Mesendoderm (in vitro differentiated cells): ENCODE measurements at regions not wholly inside any gene's neighbourhood (a gene's known extent, or its start where the extent isn't known, plus 50 kb on each side); places are given as distances from the start of the nearest gene placed in this dataset.

Experiments used
- DNase-seq: peaks from one replicate; pipeline ENCODE4 v3.0.0; 2013
- H2AK5ac ChIP-seq: 2 replicates; pipeline ENCODE4 v1.6.1; 2013; ENCODE audit warnings: low read length, inconsistent platforms
- H2BK120ac ChIP-seq: 2 replicates; pipeline ENCODE4 v1.6.1; 2013; ENCODE audit warnings: low read depth, mild to moderate bottlenecking, low read length, moderate library complexity, mixed read lengths
- H2BK15ac ChIP-seq: replicated peaks from 2 replicates; pipeline ENCODE4 v1.6.1; 2013; ENCODE audit warnings: low read depth, mild to moderate bottlenecking, moderate library complexity
- H2BK5ac ChIP-seq: 2 replicates; pipeline ENCODE4 v1.6.1; 2013; ENCODE audit warnings: low read length, inconsistent platforms
- H3K18ac ChIP-seq: 2 replicates; pipeline ENCODE4 v1.6.1; 2013; ENCODE audit warnings: mild to moderate bottlenecking, low read length, mixed read lengths
- H3K23ac ChIP-seq: one replicate; pipeline ENCODE4 v1.6.1; 2013; ENCODE audit warnings: low read length
- H3K27ac ChIP-seq: 2 replicates; pipeline ENCODE4 v1.5.1; 2013; ENCODE audit warnings: low read depth, mild to moderate bottlenecking, inconsistent platforms, low read length, moderate library complexity
- H3K27me3 ChIP-seq: 2 replicates; pipeline ENCODE4 v1.6.1; 2013; ENCODE audit warnings: low read length, control low read depth, mild to moderate bottlenecking, inconsistent platforms; ENCODE audit not compliant: insufficient read depth, poor library complexity
- H3K36me3 ChIP-seq: 2 replicates; pipeline ENCODE4 v1.6.1; 2013; ENCODE audit warnings: low read length, inconsistent platforms; ENCODE audit not compliant: control insufficient read depth, insufficient read depth
- H3K4ac ChIP-seq: one replicate; pipeline ENCODE4 v1.6.1; 2013; ENCODE audit warnings: low read depth, mild to moderate bottlenecking, low read length, moderate library complexity
- H3K4me1 ChIP-seq: 2 replicates; pipeline ENCODE4 v1.6.1; 2013; ENCODE audit warnings: low read depth, low read length, inconsistent platforms; ENCODE audit not compliant: control insufficient read depth
- H3K4me2 ChIP-seq: 2 replicates; pipeline ENCODE4 v1.6.1; 2013; ENCODE audit warnings: low read length
- H3K4me3 ChIP-seq: 2 replicates; pipeline ENCODE4 v1.5.1; 2013; ENCODE audit warnings: mild to moderate bottlenecking, low read length
- H3K56ac ChIP-seq: one replicate; pipeline ENCODE4 v1.6.1; 2013; ENCODE audit warnings: low read length
- H3K79me1 ChIP-seq: 2 replicates; pipeline ENCODE4 v1.6.1; 2013; ENCODE audit warnings: low read length, inconsistent platforms
- H3K79me2 ChIP-seq: 2 replicates; pipeline ENCODE4 v1.6.1; 2013; ENCODE audit warnings: mild to moderate bottlenecking, low read length; ENCODE audit not compliant: control insufficient read depth, insufficient read depth
- H3K9ac ChIP-seq: 2 replicates; pipeline ENCODE4 v1.6.1; 2013; ENCODE audit warnings: low read length, inconsistent platforms
- H4K5ac ChIP-seq: one replicate; pipeline ENCODE4 v1.6.1; 2013; ENCODE audit warnings: low read length
- H4K8ac ChIP-seq: one replicate; pipeline ENCODE4 v1.6.1; 2013; ENCODE audit warnings: low read depth, mild to moderate bottlenecking, control low read depth, low read length, moderate library complexity
- WGBS: extraction: QIAGEN DNeasy Blood & Tissue Kit; methylation state at CpG from one replicate; pipeline ENCODE4 v1.1.7; 2013; ENCODE audit warnings: low lambda C conversion rate, missing lambda C conversion rate; ENCODE audit not compliant: insufficient coverage; ENCODE audit errors: extremely low coverage; 5-methylcytosine and 5-hydroxymethylcytosine counted together

DNA sequence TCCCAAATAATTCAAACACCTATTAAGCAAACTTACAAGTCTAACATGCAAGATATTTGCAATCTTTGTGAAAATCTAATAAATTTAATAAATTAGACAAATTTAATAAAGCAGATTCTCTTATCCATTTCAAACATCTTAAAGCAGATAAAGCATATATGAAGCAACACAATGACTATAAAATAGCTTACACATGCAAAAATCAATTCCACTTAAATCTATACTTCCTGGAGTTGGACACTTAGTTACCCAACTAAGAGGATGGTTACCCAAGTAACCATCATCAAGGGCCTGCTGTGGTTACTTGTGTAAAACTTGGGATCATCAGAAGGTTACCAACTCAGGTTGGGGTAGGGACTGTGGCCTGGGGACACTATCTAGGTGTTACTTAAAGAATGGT is 206.8 kb downstream of the CD47 start:
- no peak overlapping the region for H4K5ac ChIP-seq
- H3K79me2 ChIP-seq = no peaks in the 10 kb centered on the region
- H3K56ac ChIP-seq = no peak overlapping the region
- H3K18ac ChIP-seq = no peak overlapping the region
- no peak overlapping the region for H3K4me2 ChIP-seq
- H2BK15ac ChIP-seq = no peak overlapping the region
- no peaks in the 10 kb centered on the region for H3K79me1 ChIP-seq
- no peak overlapping the region for H3K9ac ChIP-seq
- H2BK120ac ChIP-seq = no peak overlapping the region
- H2AK5ac ChIP-seq = no peak overlapping the region
- DNase-seq = no peak
- no peak overlapping the region for H3K23ac ChIP-seq
- no peak overlapping the region for H3K4me3 ChIP-seq
- H4K8ac ChIP-seq = no peak overlapping the region
- no peaks in the 10 kb centered on the region for H3K4me1 ChIP-seq
- H3K27me3 ChIP-seq = no peaks in the 10 kb centered on the region
- no peaks in the 10 kb centered on the region for H3K36me3 ChIP-seq
- H3K4ac ChIP-seq = no peak overlapping the region
- no peak overlapping the region for H3K27ac ChIP-seq
- H2BK5ac ChIP-seq = no peak overlapping the region

DNA sequence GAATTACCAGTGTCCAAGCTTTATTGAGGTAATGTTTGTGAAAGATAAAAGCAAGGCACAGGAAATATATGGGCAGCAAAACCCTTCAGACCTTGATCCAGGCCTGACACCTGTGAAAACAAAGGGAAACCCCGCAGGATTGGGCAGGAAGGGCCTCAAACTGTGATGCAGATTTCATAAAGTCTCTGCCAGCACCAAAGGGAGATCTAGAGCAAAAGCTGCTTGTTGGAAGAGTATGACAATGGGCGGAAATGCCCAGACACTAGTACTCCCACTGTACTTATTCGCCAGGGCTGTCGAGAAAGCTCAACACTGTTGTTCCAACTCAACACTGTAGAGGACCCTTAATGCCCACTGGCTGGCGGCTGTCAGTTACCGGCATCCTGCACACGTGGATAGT is 207.9 kb downstream of the CD47 start:
- H3K4ac ChIP-seq = no peak overlapping the region
- no peak overlapping the region for H2BK120ac ChIP-seq
- H3K18ac ChIP-seq = no peak overlapping the region
- H4K5ac ChIP-seq = no peak overlapping the region
- H2AK5ac ChIP-seq = no peak overlapping the region
- no peak overlapping the region for H3K27ac ChIP-seq
- no peaks in the 10 kb centered on the region for H3K79me2 ChIP-seq
- no peak overlapping the region for H3K4me2 ChIP-seq
- no peak overlapping the region for H3K56ac ChIP-seq
- no peaks in the 10 kb centered on the region for H3K27me3 ChIP-seq
- H3K36me3 ChIP-seq = no peaks in the 10 kb centered on the region
- H3K79me1 ChIP-seq = no peaks in the 10 kb centered on the region
- H3K23ac ChIP-seq = no peak overlapping the region
- H3K9ac ChIP-seq = no peak overlapping the region
- H3K4me1 ChIP-seq = no peaks in the 10 kb centered on the region
- no peak overlapping the region for H2BK15ac ChIP-seq
- H4K8ac ChIP-seq = no peak overlapping the region
- no peak overlapping the region for H3K4me3 ChIP-seq
- H2BK5ac ChIP-seq = no peak overlapping the region
- DNase-seq = no peak
- no CpG with 5 or more reads among the region's 7 CpGs for WGBS

DNA sequence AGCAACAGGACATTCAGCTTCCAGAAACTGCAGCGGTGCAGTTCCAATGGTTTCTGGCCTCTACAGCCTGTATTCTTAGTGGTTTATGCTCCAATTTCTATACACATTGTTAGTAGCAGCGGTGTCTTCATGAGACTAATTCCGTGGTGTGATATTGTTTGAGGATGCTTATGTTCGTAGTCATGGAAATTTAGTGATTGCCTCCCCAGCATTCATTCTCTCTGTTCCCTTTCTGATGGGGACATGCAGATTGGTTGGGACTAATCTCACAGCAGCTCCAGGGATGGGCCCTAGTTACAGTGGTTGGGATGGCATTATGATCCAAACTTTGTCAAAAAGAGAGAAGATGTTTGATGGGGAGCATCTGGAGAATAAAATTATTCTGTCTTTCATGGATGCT is 208.6 kb downstream of the CD47 start:
- Histone ChIP-seq H3K79me2 (no peaks in the 10 kb centered on the region), H3K27ac (no peak overlapping the region), H2BK5ac (no peak overlapping the region), H3K4ac (no peak overlapping the region), H3K56ac (no peak overlapping the region), H2BK120ac (no peak overlapping the region), H3K4me2 (no peak overlapping the region), H3K79me1 (no peaks in the 10 kb centered on the region), H4K5ac (no peak overlapping the region), H4K8ac (no peak overlapping the region), H3K27me3 (no peaks in the 10 kb centered on the region), H2AK5ac (no peak overlapping the region), H3K36me3 (no peaks in the 10 kb centered on the region), H2BK15ac (no peak overlapping the region), H3K4me1 (no peaks in the 10 kb centered on the region), H3K23ac (no peak overlapping the region), H3K18ac (no peak overlapping the region), H3K4me3 (no peak overlapping the region), H3K9ac (no peak overlapping the region)
- no CpG with 5 or more reads among the region's 4 CpGs for WGBS
- DNase-seq = no peak

DNA sequence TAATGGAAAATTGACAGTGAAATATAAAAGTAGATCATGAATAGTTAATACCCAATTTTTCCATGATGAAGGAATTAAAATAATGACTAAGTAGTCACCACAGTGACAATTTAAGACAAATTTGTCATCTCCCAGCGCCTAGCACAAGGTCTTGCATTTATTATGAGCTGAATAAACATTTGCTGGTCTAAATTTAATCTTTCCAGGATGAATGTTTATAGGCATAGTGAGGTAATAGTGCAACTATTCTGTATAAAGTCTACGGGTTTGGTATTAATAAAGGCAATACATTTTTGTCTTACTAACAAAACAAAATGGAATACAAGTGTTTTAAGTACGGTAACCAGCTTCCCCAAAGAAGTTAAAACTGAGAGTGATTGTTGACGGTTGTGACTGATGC is 209.3 kb downstream of the CD47 start:
- no peaks in the 10 kb centered on the region for H3K79me2 ChIP-seq
- H2BK15ac ChIP-seq = no peak overlapping the region
- H4K5ac ChIP-seq = no peak overlapping the region
- no peak overlapping the region for H3K4me2 ChIP-seq
- H2BK120ac ChIP-seq = no peak overlapping the region
- no peak overlapping the region for H3K56ac ChIP-seq
- no peak overlapping the region for H3K27ac ChIP-seq
- H2AK5ac ChIP-seq = no peak overlapping the region
- no peak overlapping the region for H3K23ac ChIP-seq
- no peak overlapping the region for H3K18ac ChIP-seq
- no peaks in the 10 kb centered on the region for H3K79me1 ChIP-seq
- no peak overlapping the region for H3K4me3 ChIP-seq
- no peak overlapping the region for H2BK5ac ChIP-seq
- no peak overlapping the region for H3K9ac ChIP-seq
- H3K4me1 ChIP-seq = no peaks in the 10 kb centered on the region
- DNase-seq = no peak
- no peaks in the 10 kb centered on the region for H3K36me3 ChIP-seq
- H3K27me3 ChIP-seq = no peaks in the 10 kb centered on the region
- H4K8ac ChIP-seq = no peak overlapping the region
- no CpG with 5 or more reads among the region's 4 CpGs for WGBS
- H3K4ac ChIP-seq = no peak overlapping the region

DNA sequence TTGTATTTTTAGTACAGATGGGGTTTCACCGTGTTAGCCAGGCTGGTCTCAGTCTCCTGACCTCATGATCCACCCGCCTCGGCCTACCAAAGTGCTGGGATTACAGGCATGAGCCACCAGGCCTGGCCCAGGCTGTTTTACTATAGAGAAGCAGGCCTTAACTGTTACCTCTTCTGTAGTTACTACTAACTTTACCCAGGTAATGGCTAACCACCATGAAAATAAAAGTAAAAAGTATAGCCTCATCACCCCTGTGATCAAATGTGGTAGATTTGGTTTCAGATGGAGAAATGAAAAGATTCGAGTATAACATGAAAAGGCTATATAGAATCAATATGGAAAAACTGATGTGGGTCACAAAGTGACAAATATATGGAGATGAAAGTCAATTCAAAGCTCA is 210.1 kb downstream of the CD47 start:
- DNase-seq = no peak
- H2BK120ac ChIP-seq = no peak overlapping the region
- no peak overlapping the region for H3K4ac ChIP-seq
- no peak overlapping the region for H2AK5ac ChIP-seq
- H3K18ac ChIP-seq = no peak overlapping the region
- no peak overlapping the region for H3K4me3 ChIP-seq
- H3K4me1 ChIP-seq = no peaks in the 10 kb centered on the region
- no peaks in the 10 kb centered on the region for H3K27me3 ChIP-seq
- no peak overlapping the region for H4K8ac ChIP-seq
- no peak overlapping the region for H3K23ac ChIP-seq
- H4K5ac ChIP-seq = no peak overlapping the region
- no peak overlapping the region for H2BK5ac ChIP-seq
- H2BK15ac ChIP-seq = no peak overlapping the region
- no peaks in the 10 kb centered on the region for H3K79me2 ChIP-seq
- no peaks in the 10 kb centered on the region for H3K79me1 ChIP-seq
- no peaks in the 10 kb centered on the region for H3K36me3 ChIP-seq
- H3K27ac ChIP-seq = no peak overlapping the region
- no CpG with 5 or more reads among the region's 4 CpGs for WGBS
- no peak overlapping the region for H3K9ac ChIP-seq
- H3K4me2 ChIP-seq = no peak overlapping the region
- H3K56ac ChIP-seq = no peak overlapping the region

DNA sequence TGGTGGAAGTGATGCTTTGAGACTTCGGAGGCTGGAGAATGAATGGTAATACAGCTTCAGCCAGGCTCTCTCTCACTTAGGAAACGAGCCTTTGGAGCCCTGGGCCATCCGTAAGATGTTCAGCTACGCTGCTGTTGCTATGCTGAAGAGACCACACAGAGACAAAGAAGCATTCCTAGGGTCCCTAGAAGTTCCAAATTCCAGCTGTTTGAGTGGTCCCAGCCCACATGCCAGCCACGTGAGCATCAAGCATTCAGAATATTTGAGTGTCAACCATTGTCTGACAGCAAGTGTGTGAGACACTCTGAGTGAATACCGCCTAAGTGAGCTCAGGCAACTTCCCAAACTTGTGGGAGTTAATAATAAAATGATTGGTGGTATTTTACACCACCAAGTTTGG is 212.9 kb downstream of the CD47 start:
- H3K27ac ChIP-seq = no peak overlapping the region
- no peaks in the 10 kb centered on the region for H3K36me3 ChIP-seq
- no peak overlapping the region for H3K23ac ChIP-seq
- no peak overlapping the region for H2AK5ac ChIP-seq
- H3K56ac ChIP-seq = no peak overlapping the region
- H2BK5ac ChIP-seq = no peak overlapping the region
- no peaks in the 10 kb centered on the region for H3K4me1 ChIP-seq
- no peak for DNase-seq
- no peaks in the 10 kb centered on the region for H3K79me1 ChIP-seq
- H3K4me2 ChIP-seq = no peak overlapping the region
- no peak overlapping the region for H4K8ac ChIP-seq
- H2BK120ac ChIP-seq = no peak overlapping the region
- H3K4me3 ChIP-seq = no peak overlapping the region
- no peak overlapping the region for H3K9ac ChIP-seq
- no peak overlapping the region for H3K18ac ChIP-seq
- H2BK15ac ChIP-seq = no peak overlapping the region
- no peaks in the 10 kb centered on the region for H3K27me3 ChIP-seq
- no CpG with 5 or more reads among the region's 6 CpGs for WGBS
- no peak overlapping the region for H4K5ac ChIP-seq
- no peak overlapping the region for H3K4ac ChIP-seq
- no peaks in the 10 kb centered on the region for H3K79me2 ChIP-seq
